K562 (cell line): ENCODE measurements at regions not wholly inside any gene's neighbourhood (a gene's known extent, or its start where the extent isn't known, plus 50 kb on each side); places are given as distances from the start of the nearest gene placed in this dataset.

ENCODE experiments used
- ARID3B ChIP-seq: fragments of 250-450 bp; sonication (Bioruptor Pico); IDR thresholded peaks from 2 replicates; pipeline ENCODE4 v1.4.0; 2020; ENCODE audit warnings: borderline replicate concordance
- ATF3 ChIP-seq, 2 experiments: fragments of 450-650 bp in 1 of 2; sonication (generic) in 1 of 2; formaldehyde crosslinking in 1 of 2; IDR thresholded peaks in 1 of 2; conservative IDR thresholded peaks in 1 of 2; 2 replicates each; pipeline versions ENCODE4 v1.6.1 to v1.8.1; 2016 to 2023; ENCODE audit warnings: mild to moderate bottlenecking in 2 of 2, moderate library complexity in 2 of 2, inconsistent platforms in 1 of 2, missing genetic modification reagents in 1 of 2
- CC2D1A ChIP-seq: fragments of 450-650 bp; IDR thresholded peaks from 2 replicates; pipeline ENCODE4 v1.6.1; 2017; ENCODE audit warnings: mild to moderate bottlenecking
- CHAMP1 ChIP-seq: fragments of 450-650 bp; IDR thresholded peaks from 2 replicates; pipeline ENCODE4 v1.6.1; 2016; ENCODE audit warnings: mild to moderate bottlenecking
- EHMT2 ChIP-seq: fragments of 450-650 bp; IDR thresholded peaks from 2 replicates; pipeline ENCODE4 v1.6.1; 2018; ENCODE audit warnings: antibody characterized with exemption
- PATZ1 ChIP-seq: fragments of 250-450 bp; sonication (Bioruptor Pico); IDR thresholded peaks from 2 replicates; pipeline ENCODE4 v1.5.0; 2020; ENCODE audit warnings: mild to moderate bottlenecking, borderline replicate concordance
- REST ChIP-seq, 2 experiments: fragments of 450-650 bp; formaldehyde crosslinking in 1 of 2; IDR thresholded peaks; 2 replicates each; pipeline versions ENCODE4 v1.4.0 to v1.6.1; 2014 to 2020; ENCODE audit warnings: mild to moderate bottlenecking in 2 of 2, borderline replicate concordance in 1 of 2, low read depth in 1 of 2
- USF2 ChIP-seq: sonication (generic); formaldehyde crosslinking; IDR thresholded peaks from 2 replicates; pipeline ENCODE4 v1.5.0; 2020; ENCODE audit warnings: missing genetic modification reagents
- ZNF316 ChIP-seq: fragments of 450-650 bp; IDR thresholded peaks from 2 replicates; pipeline ENCODE4 v1.6.1; 2016

GRCh38 chr7:136086712-136087111, 109.6 kb upstream of the MTPN start (continued):
- peak; percentile 56 for TF ChIP-seq REST (IDR thresholded peaks at IDR 0.05; ENCODE audit: borderline replicate concordance)
- TF ChIP-seq REST (CRISPR knock-in tag; IDR thresholded peaks at IDR 0.05; ENCODE audit: low read depth) = no peak
- TF ChIP-seq ARID3B (CRISPR knock-in tag) = no peak
- TF ChIP-seq ATF3 (IDR thresholded peaks at IDR 0.05) = 0 out of 2 replicates have a peak, but pooled peaks have one; percentile 14
- no peak for TF ChIP-seq ATF3 (CRISPR knock-in tag; conservative IDR thresholded peaks at IDR 0.05)
- TF ChIP-seq ZNF316 = 0 out of 2 replicates have a peak, but pooled peaks have one; percentile 29
- TF ChIP-seq PATZ1 (CRISPR knock-in tag) = no peak
- peak; percentile 46; the same call in 1 of the 2 replicates for TF ChIP-seq EHMT2
- peak; percentile 79 for TF ChIP-seq CHAMP1
- peak; percentile 96 for TF ChIP-seq USF2
- TF ChIP-seq CC2D1A = peak; percentile 73; the same call in 1 of the 2 replicates
